BJ (cell line): ENCODE measurements at regions not wholly inside any gene's neighbourhood (a gene's known extent, or its start where the extent isn't known, plus 50 kb on each side); places are given as distances from the start of the nearest gene placed in this dataset.
"Not testable (repeated sequence)": the region's sequence is repeated elsewhere in the genome, so short reads cannot be mapped to it uniquely, and the experiment has no call there.

Experiments used
- CTCF ChIA-PET: fragments of 350-600 bp; formaldehyde crosslinking; extraction: SDS; loops from one replicate; lab custom pipeline; 2021; ENCODE audit warnings: antibody characterized with exemption, inconsistent platforms; lab: Yijun Ruan, JAX
- POLR2A ChIA-PET: fragments of 300-600 bp; sonication (Branson Sonifier 250); formaldehyde crosslinking; extraction: SDS; loops from one replicate; lab custom pipeline; 2021; ENCODE audit warnings: antibody characterized with exemption; lab: Charles Lee
- DNase-seq: peaks from one replicate; pipeline ENCODE4 v3.0.0-alpha.2; 2011; ENCODE audit warnings: low read depth
- H3K27me3 ChIP-seq: 2 replicates; pipeline ENCODE4 v1.6.0; 2011; ENCODE audit warnings: low read length; ENCODE audit not compliant: control insufficient read depth, insufficient read depth
- H3K36me3 ChIP-seq: 2 replicates; pipeline ENCODE4 v1.5.1; 2011; ENCODE audit warnings: low read length; ENCODE audit not compliant: control insufficient read depth, insufficient read depth
- H3K4me3 ChIP-seq: 2 replicates; pipeline ENCODE4 v1.5.1; 2011; ENCODE audit warnings: low read depth, mild to moderate bottlenecking, control low read depth, low read length
- TF ChIP-seq, protein P1 (sequence below): IDR thresholded peaks from 2 replicates; pipeline ENCODE4 v1.5.1; 2011; ENCODE audit warnings: low read depth, mild to moderate bottlenecking, control low read depth, inconsistent platforms, low read length, moderate library complexity; ENCODE audit not compliant: insufficient read depth

DNA sequence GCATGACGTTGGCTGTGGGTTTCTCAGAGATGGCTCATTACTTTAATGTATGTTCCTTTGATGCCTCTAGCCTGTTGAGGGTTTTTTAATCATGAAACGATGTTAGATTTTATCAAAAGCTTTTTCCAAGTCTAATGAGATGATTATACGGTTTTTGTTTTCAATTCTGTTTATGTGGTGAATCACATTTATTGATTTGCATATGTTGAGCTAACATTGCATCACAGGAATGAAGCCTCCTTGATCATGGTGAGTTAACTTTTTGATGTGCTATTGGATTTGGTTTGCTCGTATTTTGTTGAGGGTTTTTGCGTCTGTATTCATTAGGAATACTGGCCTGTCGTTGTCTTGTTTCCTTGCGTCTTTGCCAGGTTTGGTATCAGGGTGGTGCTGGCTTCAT is 52.3 kb upstream of the PTPN12 start:
- TF ChIP-seq, protein P1, sequence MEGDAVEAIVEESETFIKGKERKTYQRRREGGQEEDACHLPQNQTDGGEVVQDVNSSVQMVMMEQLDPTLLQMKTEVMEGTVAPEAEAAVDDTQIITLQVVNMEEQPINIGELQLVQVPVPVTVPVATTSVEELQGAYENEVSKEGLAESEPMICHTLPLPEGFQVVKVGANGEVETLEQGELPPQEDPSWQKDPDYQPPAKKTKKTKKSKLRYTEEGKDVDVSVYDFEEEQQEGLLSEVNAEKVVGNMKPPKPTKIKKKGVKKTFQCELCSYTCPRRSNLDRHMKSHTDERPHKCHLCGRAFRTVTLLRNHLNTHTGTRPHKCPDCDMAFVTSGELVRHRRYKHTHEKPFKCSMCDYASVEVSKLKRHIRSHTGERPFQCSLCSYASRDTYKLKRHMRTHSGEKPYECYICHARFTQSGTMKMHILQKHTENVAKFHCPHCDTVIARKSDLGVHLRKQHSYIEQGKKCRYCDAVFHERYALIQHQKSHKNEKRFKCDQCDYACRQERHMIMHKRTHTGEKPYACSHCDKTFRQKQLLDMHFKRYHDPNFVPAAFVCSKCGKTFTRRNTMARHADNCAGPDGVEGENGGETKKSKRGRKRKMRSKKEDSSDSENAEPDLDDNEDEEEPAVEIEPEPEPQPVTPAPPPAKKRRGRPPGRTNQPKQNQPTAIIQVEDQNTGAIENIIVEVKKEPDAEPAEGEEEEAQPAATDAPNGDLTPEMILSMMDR = no peak
- ChIA-PET POLR2A (no interaction called here), CTCF (no interaction called here)
- DNase-seq = no peak
- H3K4me3 ChIP-seq = no peak overlapping the region
- no peaks in the 10 kb centered on the region for H3K36me3 ChIP-seq
- no peaks in the 10 kb centered on the region for H3K27me3 ChIP-seq

DNA sequence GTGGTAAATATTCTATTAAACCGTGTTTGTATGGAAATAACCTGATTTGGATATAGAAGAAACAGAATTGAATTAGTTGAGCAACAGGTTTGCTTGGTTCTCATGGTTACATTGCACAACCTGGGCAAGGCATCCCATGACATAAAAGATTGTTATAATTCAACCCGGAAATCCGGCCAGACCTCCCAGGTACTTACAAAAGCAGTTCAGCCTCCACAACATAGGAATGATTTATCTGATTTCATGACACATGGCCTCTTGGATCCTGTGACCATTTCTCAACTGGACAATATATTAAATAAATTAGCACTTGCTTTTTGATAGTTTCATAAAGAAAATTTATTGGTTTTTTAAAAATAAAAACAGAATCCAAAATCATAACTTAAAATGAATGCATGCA is 55.1 kb upstream of the PTPN12 start:
- Histone ChIP-seq H3K4me3 (no peak overlapping the region), H3K36me3 (no peaks in the 10 kb centered on the region), H3K27me3 (no peaks in the 10 kb centered on the region)
- TF ChIP-seq, protein P1 = no peak
- ChIA-PET CTCF (interaction anchor here (0.6 kb wide), 1 partner anchor 10 kb away, joined by 3 read pairs; no protein-coding TSS in a partner anchor), POLR2A (no interaction called here)
- DNase-seq = no peak

DNA sequence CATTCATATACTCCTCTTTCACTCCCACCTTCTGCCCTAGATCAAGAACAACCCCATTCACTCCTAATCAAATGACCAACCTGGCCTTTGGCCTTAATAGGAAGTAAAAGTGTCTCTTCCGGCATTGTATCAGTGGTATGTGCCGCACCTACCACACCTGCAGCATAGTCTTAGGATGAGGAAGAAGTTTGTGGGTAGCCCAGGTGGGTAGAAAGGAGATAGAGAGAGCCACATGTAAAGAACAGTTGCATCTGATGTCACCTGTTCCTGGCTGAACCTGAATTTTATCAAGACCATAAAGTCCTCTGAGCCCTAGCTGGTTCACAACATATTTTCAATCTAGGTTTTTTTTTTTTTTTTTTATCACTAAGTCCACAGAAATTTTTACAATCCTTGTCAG is 55.5 kb upstream of the PTPN12 start:
- ChIA-PET POLR2A (no interaction called here), CTCF (no interaction called here)
- H3K36me3 ChIP-seq = no peaks in the 10 kb centered on the region
- no peak for DNase-seq
- no peaks in the 10 kb centered on the region for H3K27me3 ChIP-seq
- H3K4me3 ChIP-seq = no peak overlapping the region
- TF ChIP-seq, protein P1 = no peak

DNA sequence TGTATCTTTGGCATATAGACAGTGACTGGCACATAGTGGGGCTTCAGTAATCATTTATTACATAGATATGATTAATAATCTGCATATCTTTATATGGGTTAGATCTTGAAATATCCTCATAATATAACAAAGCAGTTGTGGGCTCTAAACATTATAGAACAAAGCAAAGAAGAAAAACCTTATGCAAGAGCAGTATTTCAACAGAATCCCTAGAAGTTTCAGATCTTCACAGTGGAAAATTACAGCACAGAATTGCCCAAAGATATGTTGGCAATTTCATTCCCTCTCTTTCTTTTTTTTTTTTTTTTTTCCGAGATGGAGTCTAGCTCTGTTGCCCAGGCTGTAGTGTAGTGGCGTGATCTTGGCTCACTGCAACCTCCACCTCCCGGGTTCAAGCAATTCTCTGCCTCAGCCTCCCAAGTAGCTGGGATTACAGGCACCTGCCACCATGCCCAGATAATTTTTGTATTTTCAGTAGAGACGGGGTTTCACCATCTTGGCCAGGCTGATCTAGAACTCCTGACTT is 56.9 kb upstream of the PTPN12 start:
- H3K36me3 ChIP-seq, CTCF ChIA-PET, H3K27me3 ChIP-seq, POLR2A ChIA-PET, H3K4me3 ChIP-seq, DNase-seq: not testable (repeated sequence)

DNA sequence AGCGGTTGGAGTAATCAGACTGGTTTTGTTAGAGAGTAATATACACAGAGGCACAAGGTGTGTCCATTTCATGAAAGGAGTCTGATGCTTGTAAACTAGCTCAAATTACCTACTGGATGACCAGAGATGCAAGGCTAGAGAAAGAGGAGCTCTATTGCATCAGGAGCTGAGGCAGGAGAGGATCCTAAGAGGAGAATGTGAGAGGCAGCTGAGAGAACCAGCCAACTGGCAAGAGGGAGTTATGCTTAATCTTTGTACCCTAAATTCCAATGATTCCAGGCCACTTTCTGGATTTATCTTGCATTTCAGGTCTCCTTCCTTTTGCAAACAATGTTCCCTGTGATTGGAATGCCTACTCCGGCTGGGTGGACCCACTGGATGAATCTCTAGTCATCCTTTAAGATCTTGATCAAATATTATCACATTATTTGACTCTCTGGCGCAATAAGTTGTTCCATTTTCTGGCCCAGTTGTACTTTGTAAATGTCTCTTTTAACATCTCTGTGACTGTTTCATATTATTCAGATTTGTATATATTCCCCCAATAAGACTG is 57.5 kb upstream of the PTPN12 start:
- ChIA-PET CTCF (no interaction called here), POLR2A (no interaction called here)
- no peak overlapping the region for H3K4me3 ChIP-seq
- TF ChIP-seq, protein P1 = no peak
- H3K36me3 ChIP-seq = no peaks in the 10 kb centered on the region
- no peak for DNase-seq
- H3K27me3 ChIP-seq = no peaks in the 10 kb centered on the region

DNA sequence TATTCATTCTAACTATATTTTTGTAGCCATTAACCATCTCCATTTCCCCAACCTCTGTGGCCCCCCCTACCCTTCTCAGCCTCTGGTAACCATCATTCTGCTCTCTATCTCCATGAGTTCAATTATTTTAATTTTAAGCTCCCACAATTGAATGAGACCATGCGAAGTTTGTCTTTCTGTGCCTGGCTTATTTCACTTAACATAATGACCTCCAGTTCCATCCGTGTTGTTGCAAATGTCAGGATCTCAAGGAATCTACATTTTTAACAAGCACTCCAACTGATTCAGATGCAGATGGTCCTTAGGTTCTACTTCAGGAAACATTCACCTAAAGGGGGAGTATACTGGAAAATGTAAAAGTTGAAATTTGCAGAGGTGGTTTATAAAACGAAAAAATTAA is 60.2 kb upstream of the PTPN12 start:
- no peak for DNase-seq
- TF ChIP-seq, protein P1 = no peak
- Histone ChIP-seq H3K4me3 (no peak overlapping the region), H3K27me3 (no peaks in the 10 kb centered on the region), H3K36me3 (no peaks in the 10 kb centered on the region)
- ChIA-PET CTCF (no interaction called here), POLR2A (no interaction called here)
